ENCODE measurements at regions not wholly inside any gene's neighbourhood (a gene's known extent, or its start where the extent isn't known, plus 50 kb on each side); places are given as distances from the start of the nearest gene placed in this dataset.
"Not testable (repeated sequence)": the region's sequence is repeated elsewhere in the genome, so short reads cannot be mapped to it uniquely, and the experiment has no call there.

DNA sequence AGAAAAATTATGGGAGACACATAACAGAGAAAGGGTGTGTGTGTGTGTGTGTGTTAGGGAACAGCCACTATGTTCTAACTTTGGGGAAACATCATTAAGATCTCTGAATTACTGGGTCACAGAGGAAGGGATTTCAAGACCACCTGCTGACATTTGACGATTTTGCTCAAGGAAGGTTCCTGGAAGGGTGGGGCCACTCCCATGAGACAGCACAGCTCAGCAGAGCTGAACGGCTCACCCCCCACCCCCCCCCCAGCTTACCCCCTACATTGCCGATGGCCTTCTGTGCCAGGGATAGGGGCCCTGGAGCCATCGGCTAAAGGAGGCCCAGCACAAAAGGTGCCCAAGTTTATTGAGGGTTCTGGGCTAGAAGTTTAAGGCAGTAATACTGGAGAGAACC, 122.4 kb downstream of the NPIPB11 start:
- DNase-seq (ENCODE audit: low read depth); H3K4me3 ChIP-seq (ENCODE audit: low read depth, low read length): not testable (repeated sequence)

DNA sequence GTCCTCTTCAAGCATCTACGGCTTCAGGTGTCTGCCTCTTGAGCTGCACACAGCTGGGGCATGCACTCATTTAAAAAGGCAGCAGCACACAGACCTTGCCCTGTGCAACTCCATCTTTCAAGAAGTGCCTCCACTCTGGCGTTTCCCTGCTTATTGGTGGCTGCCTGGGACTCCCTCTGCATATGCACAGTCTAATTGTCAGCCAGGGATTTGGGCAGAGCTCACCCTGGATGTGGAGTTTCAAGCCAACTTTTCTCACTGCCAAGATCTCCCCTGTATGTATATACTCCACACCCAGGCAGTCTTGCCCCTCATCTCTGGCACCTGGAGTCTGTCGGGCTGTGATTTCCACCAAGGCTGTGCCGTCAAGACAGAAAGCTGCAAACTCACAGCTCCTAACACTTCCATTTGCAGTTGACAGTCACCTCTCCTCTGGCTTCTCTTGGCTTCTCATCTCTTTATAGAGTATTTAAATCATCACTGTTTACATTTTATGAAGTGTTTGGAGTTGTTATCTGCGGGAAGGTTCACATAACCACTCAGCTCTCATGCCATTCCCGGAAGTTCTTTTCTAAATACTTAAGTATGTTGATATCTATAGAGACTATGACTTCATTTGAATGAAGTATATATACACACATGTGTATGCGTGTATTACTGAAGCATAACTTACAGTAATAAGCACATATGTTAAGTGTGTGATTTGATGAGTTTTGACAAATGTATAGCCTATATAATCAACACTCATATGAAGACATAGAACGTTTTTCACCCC, 128.2 kb downstream of the NPIPB11 start:
- not testable (repeated sequence) for H3K4me3 ChIP-seq (ENCODE audit: low read depth, low read length)
- DNase-seq (ENCODE audit: low read depth): peak; percentile 88

DNA sequence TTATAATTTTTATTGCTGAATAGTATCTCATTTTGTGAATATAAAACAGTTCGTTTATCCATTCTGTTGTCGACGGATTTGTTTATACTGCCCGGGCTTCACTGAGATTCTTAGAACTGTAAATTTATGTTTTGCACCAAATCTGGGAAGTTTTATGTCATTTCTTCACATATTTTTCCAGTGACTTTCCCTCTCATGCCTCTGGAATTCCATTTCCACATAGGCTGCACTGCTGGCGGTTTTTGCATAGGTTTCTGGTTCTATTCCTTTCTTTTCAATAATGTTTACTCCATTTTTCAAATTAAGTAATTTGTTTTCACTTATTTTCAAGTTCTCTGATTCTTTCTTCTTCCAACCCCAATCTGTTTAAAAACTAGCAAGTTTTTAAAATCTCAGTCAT, 130.1 kb downstream of the NPIPB11 start:
- H3K4me3 ChIP-seq (ENCODE audit: low read depth, low read length): not testable (repeated sequence)
- DNase-seq (ENCODE audit: low read depth): peak; percentile 75

DNA sequence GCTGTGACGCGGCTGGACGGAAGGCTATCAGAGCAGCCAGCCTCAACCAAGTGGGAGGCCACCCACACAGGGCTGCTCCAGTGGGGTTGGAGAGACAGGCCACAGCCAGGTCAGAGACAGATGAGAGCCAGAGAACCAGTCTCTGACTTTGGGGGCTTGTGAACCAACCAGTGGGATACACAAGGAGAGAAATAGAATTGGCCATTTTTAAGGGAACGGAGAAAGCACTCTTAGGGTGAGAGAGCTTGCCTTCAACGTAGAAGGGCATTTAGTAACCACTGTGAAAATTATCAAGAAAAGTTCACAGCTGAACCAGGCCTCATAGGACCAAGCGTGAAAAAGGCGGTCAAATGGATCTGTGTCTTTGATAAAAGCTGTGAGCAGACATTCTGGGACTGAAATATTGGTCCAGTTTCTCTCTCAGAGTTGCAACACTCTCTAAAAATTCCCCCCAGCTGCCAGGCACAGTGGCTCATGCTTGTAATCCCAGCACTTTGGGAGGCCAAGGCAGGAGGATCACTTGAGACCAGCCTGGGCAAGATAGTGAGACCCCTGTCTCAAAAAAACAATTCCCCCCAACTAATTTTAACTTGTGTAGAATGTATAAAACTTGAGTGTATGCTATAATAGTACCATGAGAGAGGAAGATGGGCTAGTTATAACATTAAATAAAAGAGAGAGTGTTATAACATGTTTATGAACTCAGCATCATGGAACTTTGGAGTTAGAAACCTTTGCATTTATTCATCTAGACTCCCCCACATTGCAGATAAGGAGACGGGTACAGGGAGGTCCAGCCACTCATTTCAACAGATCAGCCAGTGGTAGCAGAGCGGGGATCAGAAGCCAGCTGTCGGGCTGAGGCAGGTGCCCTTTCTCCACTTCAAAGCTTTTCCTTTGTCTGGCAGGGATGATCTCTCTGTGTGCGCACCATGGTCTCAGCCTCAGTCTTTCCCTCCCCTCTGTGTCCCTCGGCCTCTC, 132.2 kb downstream of the NPIPB11 start:
- not testable (repeated sequence) for DNase-seq (ENCODE audit: low read depth); H3K4me3 ChIP-seq (ENCODE audit: low read depth, low read length)

DNA sequence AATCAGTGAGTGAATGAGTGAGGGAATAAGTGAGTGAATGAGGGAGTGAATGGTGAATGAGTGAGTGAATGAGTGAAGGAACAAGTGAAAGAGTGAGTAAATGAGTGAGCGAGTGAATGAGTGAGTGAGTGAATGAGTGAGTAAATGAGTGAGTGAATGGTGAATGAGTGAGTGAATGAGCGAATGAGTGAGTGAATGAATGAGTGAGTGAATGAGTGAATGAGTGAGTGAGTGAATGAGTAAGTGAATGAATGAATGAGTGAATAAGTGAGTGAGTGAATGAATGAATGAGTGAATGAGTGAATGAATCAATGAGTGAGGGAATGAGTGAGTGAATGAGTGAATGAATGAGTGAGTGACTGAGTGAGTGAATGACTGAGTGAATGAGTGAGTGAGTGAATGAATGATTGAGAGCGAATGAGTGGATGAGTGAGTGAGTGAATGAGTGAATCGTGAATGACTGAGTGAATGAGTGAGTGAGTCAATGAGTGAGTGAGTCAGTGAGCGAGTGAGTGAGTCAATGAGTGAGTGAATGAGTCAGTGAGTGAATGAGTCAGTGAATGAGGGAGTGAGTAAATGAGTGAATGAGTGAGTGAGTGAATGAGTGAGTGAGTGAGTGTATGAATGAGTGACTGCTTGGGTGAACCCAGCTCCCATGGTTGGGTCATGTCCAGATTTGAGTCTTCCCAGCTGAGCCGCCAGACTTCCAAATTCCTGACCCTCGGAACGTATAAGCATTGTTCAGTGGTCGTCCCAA, 133.0 kb downstream of the NPIPB11 start:
- H3K4me3 ChIP-seq (ENCODE audit: low read depth, low read length); DNase-seq (ENCODE audit: low read depth): not testable (repeated sequence)

DNA sequence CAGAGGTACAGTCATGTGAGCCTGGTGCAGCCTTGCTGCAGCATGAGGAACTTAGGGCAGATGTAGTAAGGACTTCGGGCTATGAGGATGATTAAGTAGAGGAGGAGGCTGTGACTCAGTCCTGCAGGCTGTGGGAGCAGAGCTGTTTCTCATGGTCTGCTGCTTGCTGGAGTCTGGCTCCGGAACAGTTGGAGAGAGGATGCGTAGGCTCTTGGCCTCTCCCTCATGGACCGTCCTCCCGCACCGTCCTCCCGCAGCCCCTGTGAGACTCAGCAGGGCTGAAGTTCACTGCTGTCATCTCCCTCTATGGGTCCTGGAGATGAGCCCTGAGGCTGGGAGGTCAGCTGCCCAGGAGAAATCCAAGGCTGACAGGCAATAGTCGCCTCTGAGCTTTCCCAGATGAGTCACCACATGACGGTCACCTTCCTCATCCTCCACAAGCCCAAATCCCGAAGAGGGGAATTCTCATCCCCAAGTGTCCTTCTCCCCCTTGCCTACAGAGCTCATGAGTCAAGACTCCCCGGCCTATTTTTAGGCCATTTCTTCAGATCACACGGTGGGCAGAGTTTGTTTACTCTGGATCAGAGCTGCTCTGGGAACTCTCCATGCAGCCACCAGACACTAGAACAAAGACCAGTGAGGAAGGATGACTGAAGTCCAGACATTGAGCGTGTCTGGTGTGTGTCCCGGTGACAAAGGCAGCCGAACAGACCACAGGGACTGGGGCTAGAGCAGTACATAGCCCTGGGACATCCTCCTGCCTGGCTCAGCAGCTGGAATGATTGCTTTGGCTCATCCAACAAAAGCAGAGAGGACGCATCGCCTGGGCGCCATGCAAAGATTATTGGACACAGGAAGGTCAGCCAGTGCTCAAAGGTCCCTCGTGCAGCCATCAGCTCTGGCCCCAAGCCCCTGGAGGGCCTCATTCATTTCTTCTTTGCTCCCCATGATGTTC, 134.5 kb downstream of the NPIPB11 start:
- H3K4me3 ChIP-seq (ENCODE audit: low read depth, low read length): not testable (repeated sequence)

DNA sequence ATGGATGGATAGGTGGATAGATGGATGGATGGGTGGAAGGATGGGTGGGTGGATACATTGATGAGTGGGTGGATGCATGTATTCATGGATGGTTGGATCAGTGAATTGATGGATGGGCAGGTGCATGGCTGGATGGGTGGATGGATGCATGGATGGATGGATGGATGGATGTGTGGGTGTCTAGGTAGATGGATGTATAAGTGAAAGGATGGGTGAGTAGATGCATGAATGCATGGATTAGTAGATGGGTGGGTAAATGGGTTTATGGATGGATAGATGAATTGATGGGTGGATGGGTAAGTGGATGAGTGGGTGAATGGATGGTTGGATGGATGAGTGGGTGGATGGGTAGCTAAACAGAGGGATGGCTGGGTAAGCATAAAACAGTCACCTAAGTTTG, 135.6 kb downstream of the NPIPB11 start:
- H3K4me3 ChIP-seq (ENCODE audit: low read depth, low read length); DNase-seq (ENCODE audit: low read depth): not testable (repeated sequence)

More for the DNA sequence above, 134.5 kb downstream of the NPIPB11 start:
- peak; percentile 85 for DNase-seq (ENCODE audit: low read depth)

DNA sequence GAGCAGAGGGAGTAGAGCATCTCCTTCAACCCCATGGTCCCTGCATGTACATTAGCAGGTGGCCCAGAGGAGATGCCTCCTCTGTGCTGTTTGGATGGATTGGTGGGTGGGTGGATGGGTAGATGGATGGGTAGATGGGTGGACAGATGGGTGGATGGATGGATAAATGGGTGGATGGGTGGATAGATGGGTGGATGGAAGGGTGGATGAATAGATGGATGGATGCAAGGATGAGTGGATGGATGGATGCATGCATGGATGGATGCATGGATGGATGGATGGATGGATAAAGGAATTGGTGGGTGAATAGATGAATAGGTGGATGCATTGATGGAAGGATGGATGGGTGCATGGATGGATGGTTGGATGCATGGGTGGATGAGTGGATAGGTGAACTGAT, 136.5 kb downstream of the NPIPB11 start:
- not testable (repeated sequence) for DNase-seq (ENCODE audit: low read depth); H3K4me3 ChIP-seq (ENCODE audit: low read depth, low read length)

DNA sequence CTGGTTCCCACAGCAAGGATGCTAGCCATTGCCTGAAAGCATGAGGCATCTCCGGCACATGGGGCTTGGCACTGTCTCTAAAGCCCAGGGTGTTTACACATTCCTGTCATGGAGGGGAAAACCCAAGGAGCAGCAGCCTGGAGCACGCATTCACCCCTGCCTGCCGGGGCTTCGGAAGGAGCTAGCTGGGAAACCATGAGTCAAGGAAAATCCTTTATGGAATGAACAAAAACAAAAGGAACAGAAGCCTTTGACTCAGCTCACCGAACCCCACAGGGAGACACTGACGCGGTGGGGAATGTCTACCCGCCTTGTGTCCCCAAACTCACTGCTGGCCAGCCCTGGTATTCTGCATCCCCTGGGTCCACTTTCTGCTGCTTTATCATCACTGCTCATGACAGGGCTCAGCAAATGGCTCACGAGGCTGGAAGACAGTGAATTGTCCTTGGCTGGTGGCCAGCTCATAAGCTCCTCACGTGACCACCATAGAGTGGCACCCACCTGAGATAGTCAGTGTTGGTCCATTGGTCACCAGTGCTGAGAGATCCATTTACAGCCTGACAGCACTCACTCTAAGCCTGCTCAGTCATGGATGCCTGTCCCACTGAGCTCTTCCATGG, 137.2 kb downstream of the NPIPB11 start:
- not testable (repeated sequence) for H3K4me3 ChIP-seq (ENCODE audit: low read depth, low read length)
- peak; percentile 89 for DNase-seq (ENCODE audit: low read depth)

DNA sequence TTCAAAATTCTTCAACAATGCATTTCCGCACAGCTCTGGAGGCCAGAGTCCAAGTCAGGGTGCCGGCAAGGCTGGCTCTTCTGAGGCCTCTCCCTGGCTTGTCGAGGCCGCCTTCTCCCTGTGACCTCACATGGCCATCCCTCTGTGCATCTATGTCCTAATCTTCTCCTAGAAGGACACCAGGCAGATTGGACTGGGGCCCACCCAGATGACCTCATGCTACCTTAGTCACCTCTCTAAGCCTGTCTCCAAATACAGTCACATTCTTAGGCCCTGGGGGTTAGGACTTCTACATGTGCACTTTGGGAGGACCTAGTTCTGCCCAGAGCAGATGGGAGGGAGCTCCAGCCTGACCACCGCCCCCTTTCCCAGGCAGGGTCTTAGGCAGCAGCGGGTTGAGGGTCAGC, 137.7 kb downstream of the NPIPB11 start:
- not testable (repeated sequence) for H3K4me3 ChIP-seq (ENCODE audit: low read depth, low read length); DNase-seq (ENCODE audit: low read depth)

DNA sequence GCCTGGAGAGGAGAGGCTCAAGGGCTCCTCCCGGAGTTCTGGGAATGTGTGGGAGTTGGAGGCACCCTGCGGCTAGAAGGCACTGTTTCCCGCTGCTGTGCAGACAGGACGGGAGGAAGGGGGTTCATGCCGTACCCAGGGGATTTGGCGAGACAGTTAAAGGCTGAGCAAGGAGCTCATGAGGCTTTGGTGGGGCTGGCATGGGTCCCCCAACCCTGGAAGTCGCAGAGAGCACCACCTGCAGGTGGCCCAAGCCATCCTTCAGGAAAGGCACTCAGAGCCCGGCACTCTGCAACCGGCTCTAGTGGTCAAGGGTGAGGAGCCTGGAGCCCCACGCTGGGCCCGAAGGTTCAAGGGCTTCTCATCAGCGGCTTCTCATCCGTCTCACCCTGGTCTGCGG, 138.2 kb downstream of the NPIPB11 start:
- H3K4me3 ChIP-seq (ENCODE audit: low read depth, low read length); DNase-seq (ENCODE audit: low read depth): not testable (repeated sequence)

DNA sequence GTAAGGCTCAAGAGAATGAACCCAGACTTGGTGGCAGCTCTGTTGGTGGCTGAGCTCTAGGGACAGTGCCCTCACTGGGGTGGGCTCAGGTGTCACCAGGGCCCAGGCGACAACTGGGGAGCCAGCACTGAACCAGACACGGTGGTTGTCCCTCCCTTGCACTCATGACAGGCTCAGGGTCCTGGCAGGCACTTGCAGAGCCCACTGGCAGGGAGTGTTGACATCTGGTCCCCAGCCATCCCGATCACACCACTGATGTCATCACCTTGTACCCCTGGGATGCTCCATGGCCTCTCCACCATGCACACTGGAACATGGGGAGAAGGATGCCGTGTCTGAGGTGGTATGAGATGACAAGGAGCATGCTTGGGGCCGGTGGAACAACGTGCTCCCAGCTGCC, 138.6 kb downstream of the NPIPB11 start:
- DNase-seq (ENCODE audit: low read depth); H3K4me3 ChIP-seq (ENCODE audit: low read depth, low read length): not testable (repeated sequence)

DNA sequence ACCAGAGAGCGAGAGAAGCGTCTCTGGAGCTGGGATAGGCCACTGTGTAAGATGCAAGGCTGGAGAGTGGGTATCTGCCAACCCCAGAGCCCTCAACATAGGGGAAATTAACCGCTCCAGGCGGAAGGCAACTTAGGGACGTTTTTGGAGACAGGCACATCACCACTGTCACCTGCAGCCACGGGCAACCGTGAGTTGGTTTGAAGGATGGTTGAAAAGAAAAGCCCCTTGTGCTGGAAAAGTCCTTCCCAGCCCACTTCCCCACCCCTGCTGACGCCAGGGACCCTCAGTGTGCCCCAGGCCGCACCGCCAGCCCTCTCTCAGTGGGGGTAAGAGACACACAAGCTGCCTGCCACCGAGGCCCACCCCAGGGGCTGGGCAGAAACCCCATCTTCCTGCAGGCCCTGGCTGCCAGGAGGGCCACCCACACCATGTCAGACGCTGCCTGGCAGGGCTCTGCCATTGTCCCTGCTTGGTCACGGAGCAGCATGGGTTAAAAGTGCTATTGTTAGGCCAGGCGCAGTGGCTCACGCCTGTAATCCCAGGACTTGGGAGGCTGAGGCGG, 139.4 kb downstream of the NPIPB11 start:
- not testable (repeated sequence) for H3K4me3 ChIP-seq (ENCODE audit: low read depth, low read length); DNase-seq (ENCODE audit: low read depth)

DNA sequence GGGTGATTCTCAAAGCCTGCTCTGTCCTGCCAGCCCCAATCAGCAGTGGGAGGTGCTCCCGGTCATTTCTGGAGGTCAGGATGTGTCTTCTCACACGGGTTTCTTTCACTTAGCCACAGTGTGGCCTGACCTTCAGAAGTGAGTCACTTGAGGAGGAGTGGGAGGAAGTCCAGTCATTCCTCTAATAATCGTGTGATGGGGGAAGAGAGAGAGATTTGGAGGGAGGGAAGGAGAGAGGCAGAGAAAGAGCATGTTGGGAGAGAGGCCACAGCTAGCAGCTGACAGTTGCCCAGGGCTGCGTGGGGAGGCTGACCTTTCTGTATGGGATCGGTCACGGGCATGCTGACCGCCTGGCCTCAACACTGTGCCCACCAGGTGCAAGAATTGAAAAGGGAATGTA, 139.9 kb downstream of the NPIPB11 start:
- DNase-seq (ENCODE audit: low read depth): peak; percentile 85
- not testable (repeated sequence) for H3K4me3 ChIP-seq (ENCODE audit: low read depth, low read length)

DNA sequence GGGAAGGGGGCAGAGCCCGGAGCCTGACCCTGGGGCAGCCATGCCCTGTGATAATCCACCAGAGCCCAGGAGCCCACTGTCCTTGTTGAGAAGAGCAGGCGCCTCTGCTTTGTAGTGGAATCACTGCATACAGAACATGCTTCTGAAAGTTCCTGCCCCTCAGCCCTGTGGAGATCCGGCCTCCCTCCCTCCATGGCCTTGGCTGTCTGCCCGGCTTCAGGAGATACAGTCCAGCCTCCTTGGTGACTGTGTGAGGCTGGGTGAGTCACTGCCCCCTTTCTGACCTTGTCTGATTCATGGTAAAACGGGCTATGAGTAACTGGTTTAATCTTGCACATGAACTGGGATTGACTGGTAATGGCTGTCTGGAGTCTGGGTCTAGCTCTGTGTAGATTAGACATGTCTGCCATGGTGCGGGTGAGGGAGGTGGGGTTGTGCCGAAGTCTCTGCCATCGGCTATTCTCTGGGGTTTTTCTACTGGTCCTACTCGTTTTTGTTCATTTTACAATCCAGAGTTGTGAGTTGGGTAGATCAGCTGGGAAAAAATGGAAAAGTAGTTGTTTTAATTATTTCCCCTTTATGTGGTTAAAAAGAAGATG, 141.2 kb downstream of the NPIPB11 start:
- H3K4me3 ChIP-seq (ENCODE audit: low read depth, low read length): not testable (repeated sequence)
- peak; percentile 98 for DNase-seq (ENCODE audit: low read depth)

DNA sequence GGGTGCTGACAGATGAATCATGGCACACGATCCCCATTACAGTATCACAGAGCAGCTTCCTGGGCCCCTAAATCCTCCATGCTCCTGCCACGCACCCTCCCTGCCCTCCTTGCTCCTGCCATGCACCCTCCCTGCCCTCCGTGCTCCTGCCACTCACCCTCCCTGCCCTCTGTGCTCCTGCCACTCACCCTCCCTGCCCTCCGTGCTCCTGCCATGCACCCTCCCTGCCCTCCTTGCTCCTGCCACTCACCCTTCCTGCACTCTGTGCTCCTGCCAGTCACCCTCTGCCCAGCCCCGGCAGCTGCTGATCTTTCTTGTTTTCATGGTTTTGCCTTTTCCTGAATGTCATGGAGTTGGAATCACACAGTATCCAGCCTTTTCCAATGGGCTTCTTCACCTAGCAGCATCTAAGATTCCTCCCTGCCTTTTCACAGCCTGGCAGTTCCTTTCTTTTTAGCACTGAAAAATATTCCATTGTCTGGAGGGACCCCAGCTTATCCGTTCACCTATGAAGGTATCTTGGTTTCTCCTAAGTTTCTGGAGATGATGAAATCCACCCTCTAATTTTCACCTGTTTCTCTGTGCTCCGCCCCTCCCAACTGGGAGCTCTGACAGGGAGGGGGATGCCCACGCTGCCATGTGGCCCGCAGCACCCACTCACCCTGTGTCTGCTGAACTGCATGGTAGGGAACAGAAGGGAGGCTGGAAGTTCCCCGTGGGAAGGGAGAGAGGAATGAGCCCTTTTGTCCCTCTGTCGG, 142.3 kb downstream of the NPIPB11 start:
- not testable (repeated sequence) for H3K4me3 ChIP-seq (ENCODE audit: low read depth, low read length); DNase-seq (ENCODE audit: low read depth)

Measured in fibroblast of villous mesenchyme (primary cell).